ENCODE measurements at regions not wholly inside any gene's neighbourhood (a gene's known extent, or its start where the extent isn't known, plus 50 kb on each side); places are given as distances from the start of the nearest gene placed in this dataset.

GRCh38 chr3:194007592-194008337, 128.2 kb upstream of the HES1 start:
- Histone ChIP-seq H3K4me3 (ENCODE audit: low read depth in 1 of 3, low read length in 3 of 3) (no peak overlapping the region), H3K9ac (ENCODE audit: low read depth in 1 of 2, low read length in 2 of 2) (no peak overlapping the region), H3K27me3 (ENCODE audit: control insufficient read depth in 4 of 4, insufficient read depth in 4 of 4, low read length in 3 of 4) (no peaks in the 10 kb centered on the region), H3K4me1 (ENCODE audit: control insufficient read depth in 4 of 4, insufficient read depth in 4 of 4, low read length in 3 of 4) (peaks cover 6 to 11% (median 9%) of the 10 kb centered on the region in 4 donors), H3K36me3 (ENCODE audit: control insufficient read depth in 4 of 4, insufficient read depth in 3 of 4, low read depth in 1 of 4, low read length in 3 of 4) (no peaks in the 10 kb centered on the region), H3K9me3 (ENCODE audit: control insufficient read depth in 4 of 4, low read length in 3 of 4) (no peaks in the 10 kb centered on the region), H3K27ac (ENCODE audit: low read depth in 1 of 2, low read length in 2 of 2) (no peak overlapping the region)
- no peak for TF ChIP-seq JUND (IDR thresholded peaks at IDR 0.05)
- TF ChIP-seq RXRA (IDR thresholded peaks at IDR 0.05): no peak
- no peak for TF ChIP-seq FOXA2 (IDR thresholded peaks at IDR 0.05)
- TF ChIP-seq TAF1 (conservative IDR thresholded peaks at IDR 0.05): no peak
- TF ChIP-seq MAX (IDR thresholded peaks at IDR 0.05): no peak
- TF ChIP-seq YY1 (IDR thresholded peaks at IDR 0.05): no peak
- no peak for TF ChIP-seq NR2F2 (IDR thresholded peaks at IDR 0.05)
- TF ChIP-seq RAD21 (IDR thresholded peaks at IDR 0.05): no peak
- TF ChIP-seq, protein P1, sequence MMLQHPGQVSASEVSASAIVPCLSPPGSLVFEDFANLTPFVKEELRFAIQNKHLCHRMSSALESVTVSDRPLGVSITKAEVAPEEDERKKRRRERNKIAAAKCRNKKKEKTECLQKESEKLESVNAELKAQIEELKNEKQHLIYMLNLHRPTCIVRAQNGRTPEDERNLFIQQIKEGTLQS (IDR thresholded peaks at IDR 0.05): no peak
- 90% methylated on average over 13 of the region's 13 CpGs for WGBS
- DNase-seq (ENCODE audit: low spot score): no peak

DNA sequence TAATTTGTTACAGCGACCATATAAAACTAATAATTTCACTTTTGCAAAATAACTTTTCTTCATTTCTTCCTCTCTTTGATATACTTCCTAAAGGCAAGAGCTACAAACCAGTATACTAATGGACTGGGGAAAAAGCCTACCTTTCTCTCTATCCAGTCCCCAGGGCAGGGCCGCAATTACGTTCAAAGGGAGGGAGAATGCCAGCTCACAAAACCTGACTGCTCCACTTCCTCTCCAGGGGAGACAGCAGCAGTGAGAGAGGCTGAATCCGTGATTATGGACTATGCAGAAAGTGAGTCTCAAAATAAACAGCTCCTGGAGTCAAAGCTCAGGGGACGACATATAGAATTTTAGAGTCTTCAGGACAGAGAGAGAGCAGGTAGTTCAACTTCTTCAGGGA, 126.9 kb upstream of the HES1 start:
- Histone ChIP-seq H3K27me3 (ENCODE audit: control insufficient read depth in 4 of 4, insufficient read depth in 4 of 4, low read length in 3 of 4) (no peaks in the 10 kb centered on the region), H3K4me1 (ENCODE audit: control insufficient read depth in 4 of 4, insufficient read depth in 4 of 4, low read length in 3 of 4) (peaks cover 0 to 6% (median 2%) of the 10 kb centered on the region in 4 donors), H3K9me3 (ENCODE audit: control insufficient read depth in 4 of 4, low read length in 3 of 4) (no peaks in the 10 kb centered on the region), H3K4me3 (ENCODE audit: low read depth in 1 of 3, low read length in 3 of 3) (no peak overlapping the region), H3K36me3 (ENCODE audit: control insufficient read depth in 4 of 4, insufficient read depth in 3 of 4, low read depth in 1 of 4, low read length in 3 of 4) (no peaks in the 10 kb centered on the region), H3K9ac (ENCODE audit: low read depth in 1 of 2, low read length in 2 of 2) (no peak overlapping the region), H3K27ac (ENCODE audit: low read depth in 1 of 2, low read length in 2 of 2) (no peak overlapping the region)
- WGBS: 90% methylated on average over 5 of the region's 5 CpGs
- DNase-seq (ENCODE audit: low spot score): no peak
- TF ChIP-seq RXRA (IDR thresholded peaks at IDR 0.05) (no peak), EGR1 (IDR thresholded peaks at IDR 0.05; ENCODE audit: low read depth in 2 of 2) (no peak), NR2F2 (IDR thresholded peaks at IDR 0.05) (no peak), FOXA1 (IDR thresholded peaks at IDR 0.05) (no peak), ZBTB33 (IDR thresholded peaks at IDR 0.05) (no peak), YY1 (IDR thresholded peaks at IDR 0.05) (no peak), JUND (IDR thresholded peaks at IDR 0.05) (no peak), HNF4A (conservative IDR thresholded peaks at IDR 0.05) (no peak)

GRCh38 chr3:194009892-194010533, 125.9 kb upstream of the HES1 start:
- no peak overlapping the region for H3K27ac ChIP-seq (ENCODE audit: low read depth in 1 of 2, low read length in 2 of 2)
- WGBS: 89% methylated on average over 4 of the region's 4 CpGs
- DNase-seq (ENCODE audit: low spot score): no peak
- no peaks in the 10 kb centered on the region for H3K36me3 ChIP-seq (ENCODE audit: control insufficient read depth in 4 of 4, insufficient read depth in 3 of 4, low read depth in 1 of 4, low read length in 3 of 4)
- no peaks in the 10 kb centered on the region for H3K9me3 ChIP-seq (ENCODE audit: control insufficient read depth in 4 of 4, low read length in 3 of 4)
- H3K4me3 ChIP-seq (ENCODE audit: low read depth in 1 of 3, low read length in 3 of 3): no peak overlapping the region
- H3K4me1 ChIP-seq (ENCODE audit: control insufficient read depth in 4 of 4, insufficient read depth in 4 of 4, low read length in 3 of 4): no peaks in the 10 kb centered on the region
- H3K27me3 ChIP-seq (ENCODE audit: control insufficient read depth in 4 of 4, insufficient read depth in 4 of 4, low read length in 3 of 4): no peaks in the 10 kb centered on the region
- no peak overlapping the region for H3K9ac ChIP-seq (ENCODE audit: low read depth in 1 of 2, low read length in 2 of 2)
- TF ChIP-seq HNF4G (IDR thresholded peaks at IDR 0.05) (no peak), EGR1 (IDR thresholded peaks at IDR 0.05; ENCODE audit: low read depth in 2 of 2) (no peak), SP1 (IDR thresholded peaks at IDR 0.05) (no peak), RXRA (IDR thresholded peaks at IDR 0.05) (no peak), ZBTB33 (IDR thresholded peaks at IDR 0.05) (no peak), TAF1 (conservative IDR thresholded peaks at IDR 0.05) (no peak), RAD21 (IDR thresholded peaks at IDR 0.05) (no peak), JUND (IDR thresholded peaks at IDR 0.05) (no peak), REST (IDR thresholded peaks at IDR 0.05) (no peak)
- TF ChIP-seq, protein P2, sequence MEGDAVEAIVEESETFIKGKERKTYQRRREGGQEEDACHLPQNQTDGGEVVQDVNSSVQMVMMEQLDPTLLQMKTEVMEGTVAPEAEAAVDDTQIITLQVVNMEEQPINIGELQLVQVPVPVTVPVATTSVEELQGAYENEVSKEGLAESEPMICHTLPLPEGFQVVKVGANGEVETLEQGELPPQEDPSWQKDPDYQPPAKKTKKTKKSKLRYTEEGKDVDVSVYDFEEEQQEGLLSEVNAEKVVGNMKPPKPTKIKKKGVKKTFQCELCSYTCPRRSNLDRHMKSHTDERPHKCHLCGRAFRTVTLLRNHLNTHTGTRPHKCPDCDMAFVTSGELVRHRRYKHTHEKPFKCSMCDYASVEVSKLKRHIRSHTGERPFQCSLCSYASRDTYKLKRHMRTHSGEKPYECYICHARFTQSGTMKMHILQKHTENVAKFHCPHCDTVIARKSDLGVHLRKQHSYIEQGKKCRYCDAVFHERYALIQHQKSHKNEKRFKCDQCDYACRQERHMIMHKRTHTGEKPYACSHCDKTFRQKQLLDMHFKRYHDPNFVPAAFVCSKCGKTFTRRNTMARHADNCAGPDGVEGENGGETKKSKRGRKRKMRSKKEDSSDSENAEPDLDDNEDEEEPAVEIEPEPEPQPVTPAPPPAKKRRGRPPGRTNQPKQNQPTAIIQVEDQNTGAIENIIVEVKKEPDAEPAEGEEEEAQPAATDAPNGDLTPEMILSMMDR (IDR thresholded peaks at IDR 0.05; ENCODE audit: low read depth, low read length, missing input control): no peak

All from liver (tissue), 8 donors.